Erythroblast (primary cell): ENCODE measurements at regions not wholly inside any gene's neighbourhood (a gene's known extent, or its start where the extent isn't known, plus 50 kb on each side); places are given as distances from the start of the nearest gene placed in this dataset.

Experiments
- GATA1 ChIP-seq: IDR thresholded peaks from 2 replicates; pipeline ENCODE4 v1.6.1; 2011; ENCODE audit warnings: low read depth, mild to moderate bottlenecking, control low read depth, low read length, moderate library complexity
- POLR2A ChIP-seq: IDR thresholded peaks from 2 replicates; pipeline ENCODE4 v1.6.1; 2011; ENCODE audit warnings: mild to moderate bottlenecking, low read length

DNA sequence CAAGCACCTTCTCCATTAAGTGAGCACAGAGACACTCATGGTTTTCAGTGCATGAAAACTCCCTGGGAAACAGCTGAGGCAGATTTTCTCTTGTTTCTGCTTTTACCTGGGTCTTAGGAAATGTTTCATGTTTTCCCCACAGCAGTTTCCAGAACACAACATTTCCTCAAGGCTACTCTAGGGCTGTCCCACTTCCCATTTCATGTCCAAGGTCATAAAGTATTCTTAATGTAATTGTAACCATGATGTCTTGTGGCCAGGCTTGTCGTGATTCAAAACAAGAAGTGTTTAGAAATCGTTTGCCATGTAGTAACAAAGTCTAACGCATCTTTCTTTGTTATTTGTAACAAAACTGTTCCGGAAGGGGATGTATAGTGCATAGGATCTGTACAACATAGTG is 83.8 kb upstream of the NRP1 start:
- TF ChIP-seq POLR2A (no peak), GATA1 (no peak)
